Esophagus mucosa (tissue), 1 donor: ENCODE measurements at regions not wholly inside any gene's neighbourhood (a gene's known extent, or its start where the extent isn't known, plus 50 kb on each side); places are given as distances from the start of the nearest gene placed in this dataset.

Experiments
- ATAC-seq: fragments of 200-7000 bp; cut with Tn5 transposase; one replicate; pipeline ENCODE4 v1.9.1; 2020
- donor health status: DM: yes; HTN: yes; CAD: no.

- ATAC-seq, result no peak
Observed at GRCh38 chr4:180993244-180993836, 1249.9 kb upstream of the TENM3 start.

GRCh38 chr4:180994722-180995121, 1248.5 kb upstream of the TENM3 start:
- no peak for ATAC-seq

GRCh38 chr4:180999217-180999616, 1244.0 kb upstream of the TENM3 start:
- no peak for ATAC-seq

- no peak for ATAC-seq
Observed at GRCh38 chr4:181004056-181004455, 1239.1 kb upstream of the TENM3 start.

DNA sequence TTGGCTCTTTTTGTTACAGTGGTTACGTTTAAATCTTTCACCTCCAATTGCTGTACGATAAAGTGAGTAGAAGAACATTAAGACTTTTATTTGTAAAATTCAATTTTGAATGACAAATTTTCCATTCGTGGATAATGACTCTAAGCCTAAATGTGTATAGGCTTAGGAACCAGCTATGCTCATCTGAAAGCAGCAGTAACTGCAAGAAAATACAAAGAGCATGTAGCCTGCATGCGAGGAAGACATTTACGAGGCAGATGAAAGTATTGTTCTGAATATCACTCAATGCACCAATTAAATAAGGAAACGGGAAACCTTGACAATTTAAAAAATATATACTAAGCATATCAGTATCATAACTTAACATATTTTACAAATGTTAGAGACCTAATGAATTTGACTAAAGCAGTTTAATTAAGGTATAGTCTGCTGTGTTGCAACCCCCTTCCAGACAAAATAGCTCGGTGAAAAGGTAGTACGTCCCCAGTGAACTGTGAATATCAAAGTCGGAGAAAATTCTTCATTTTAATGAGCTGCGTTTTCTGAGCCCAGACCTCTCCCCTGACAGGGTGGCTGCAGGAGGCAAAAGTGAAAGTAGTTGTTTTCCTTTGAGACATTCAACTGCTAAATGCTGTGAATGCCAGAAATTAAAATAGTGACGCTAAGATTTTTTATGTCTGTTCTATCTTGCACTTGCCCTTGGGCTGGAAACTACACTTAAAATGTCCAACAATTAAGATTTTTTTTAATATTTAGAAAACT, 1236.5 kb upstream of the TENM3 start:
- no peak for ATAC-seq

DNA sequence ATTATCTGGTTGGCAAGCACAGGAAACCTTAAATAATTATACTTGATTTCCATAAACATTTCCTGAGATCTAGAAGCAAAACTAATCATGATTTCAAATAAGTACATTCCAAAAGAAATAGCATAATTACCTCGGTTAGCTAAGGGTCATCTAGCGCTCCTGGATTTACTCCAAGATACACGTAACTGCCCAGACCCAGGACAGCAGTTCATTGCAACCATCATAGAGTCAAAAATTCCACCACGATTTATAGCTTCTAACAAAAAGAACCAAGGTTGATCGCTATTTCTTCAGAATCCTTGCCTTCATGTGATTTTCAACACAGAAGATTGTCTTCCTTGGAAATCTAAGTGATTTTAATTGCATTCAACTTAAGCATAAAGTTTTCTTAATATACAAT, 1235.5 kb upstream of the TENM3 start:
- no peak for ATAC-seq

- no peak for ATAC-seq
Observed at GRCh38 chr4:181008164-181008563, 1235.0 kb upstream of the TENM3 start.

DNA sequence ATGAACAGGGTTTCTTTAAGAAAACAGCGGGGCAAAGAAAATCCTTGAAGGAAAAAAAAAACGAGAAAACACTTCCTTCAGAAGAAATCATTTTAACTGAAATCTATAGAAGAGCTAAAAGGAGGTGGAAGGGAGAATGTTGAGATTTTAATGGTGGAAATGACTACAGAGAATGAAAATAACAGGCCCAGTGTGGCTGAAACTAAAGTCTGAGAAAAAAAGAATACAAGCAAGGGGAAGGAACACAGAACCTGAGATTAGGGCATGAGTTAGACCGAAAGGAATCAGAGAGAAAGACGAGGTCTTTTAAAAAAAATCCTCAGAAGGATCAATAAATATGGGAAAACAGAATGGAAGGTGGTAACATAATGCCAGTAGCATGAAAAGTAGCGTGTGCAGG, 1230.0 kb upstream of the TENM3 start:
- ATAC-seq, result no peak

DNA sequence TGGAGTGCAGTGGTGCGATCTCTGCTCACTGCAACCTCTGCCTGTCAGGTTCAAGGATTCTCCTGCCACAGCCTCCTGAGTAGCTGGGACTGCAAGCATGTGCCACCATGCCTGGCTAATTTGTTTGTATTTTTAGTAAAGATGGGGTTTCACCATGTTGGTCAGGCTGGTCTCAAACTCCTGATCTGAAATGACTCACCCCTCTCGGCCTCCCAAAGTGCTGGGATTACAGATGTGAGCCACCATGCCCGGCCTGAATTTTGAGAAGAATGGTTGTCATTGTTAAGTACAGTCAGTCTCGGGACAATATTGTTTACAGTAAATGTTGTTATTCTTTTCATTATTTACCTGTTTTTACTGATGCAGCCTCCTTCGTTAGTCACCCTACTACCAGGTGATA, 1226.2 kb upstream of the TENM3 start:
- no peak for ATAC-seq

DNA sequence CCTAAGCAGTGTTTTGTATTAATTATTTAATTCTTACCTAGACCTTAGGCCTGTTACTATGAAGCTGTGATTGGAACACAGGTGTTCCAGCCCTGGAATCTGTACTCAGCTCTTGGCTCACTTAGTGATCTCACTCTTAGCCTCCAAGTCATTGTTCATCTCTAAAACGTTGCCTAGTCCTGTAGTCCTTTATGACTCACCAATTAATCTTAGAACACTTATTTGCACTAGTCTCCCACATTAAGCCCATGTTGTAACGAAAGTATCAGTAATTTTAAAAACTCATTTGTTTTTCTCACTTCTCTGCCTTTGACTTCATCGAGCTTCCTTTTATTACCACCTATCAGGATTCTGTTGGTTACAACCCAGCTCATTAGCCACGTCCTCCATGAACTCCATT, 1224.7 kb upstream of the TENM3 start:
- peak; percentile 92 for ATAC-seq

DNA sequence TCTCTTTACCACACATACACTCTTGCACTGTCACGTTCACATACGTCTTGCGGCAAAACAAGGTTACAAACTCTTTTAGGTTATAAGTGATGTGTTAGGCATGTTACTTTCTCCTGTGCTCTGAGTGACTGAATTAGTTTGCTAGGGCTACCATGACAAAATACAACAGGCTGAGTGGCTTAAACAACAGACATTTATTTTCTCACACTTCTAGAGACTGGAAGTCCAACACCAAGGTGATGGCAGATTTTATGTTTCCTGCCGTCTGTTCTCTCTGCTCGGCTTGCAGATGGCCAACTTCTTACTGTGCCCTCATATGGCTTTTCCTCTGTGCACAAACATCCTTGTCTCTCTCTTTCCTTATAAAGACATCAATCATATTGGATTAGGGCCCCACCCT, 1224.3 kb upstream of the TENM3 start:
- no peak for ATAC-seq

GRCh38 chr4:181020456-181020855, 1222.7 kb upstream of the TENM3 start:
- ATAC-seq, result no peak

DNA sequence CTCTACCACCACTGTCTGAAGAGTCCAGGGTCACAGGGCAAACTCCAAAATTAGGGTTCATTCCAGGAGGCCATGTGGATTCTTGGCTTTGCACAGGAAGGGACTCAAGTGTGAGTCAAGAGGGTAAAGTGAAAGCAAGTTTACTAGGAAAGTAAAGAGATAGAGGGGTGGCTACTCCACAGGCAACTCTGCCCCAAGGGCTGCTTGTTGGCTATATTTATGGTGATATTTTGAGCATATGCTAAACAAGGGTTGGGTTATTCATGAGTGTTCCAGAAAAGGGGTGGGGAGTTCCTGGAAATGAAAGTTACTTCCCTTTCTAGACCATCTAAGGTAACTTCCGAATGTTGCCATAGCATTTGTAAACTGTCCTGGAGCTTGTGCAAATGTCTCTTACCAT, 1222.0 kb upstream of the TENM3 start:
- no peak for ATAC-seq

GRCh38 chr4:181030135-181030921, 1212.9 kb upstream of the TENM3 start:
- peak; percentile 39 for ATAC-seq

- ATAC-seq, result peak; percentile 67
Observed at GRCh38 chr4:181030961-181031360, 1212.2 kb upstream of the TENM3 start.

DNA sequence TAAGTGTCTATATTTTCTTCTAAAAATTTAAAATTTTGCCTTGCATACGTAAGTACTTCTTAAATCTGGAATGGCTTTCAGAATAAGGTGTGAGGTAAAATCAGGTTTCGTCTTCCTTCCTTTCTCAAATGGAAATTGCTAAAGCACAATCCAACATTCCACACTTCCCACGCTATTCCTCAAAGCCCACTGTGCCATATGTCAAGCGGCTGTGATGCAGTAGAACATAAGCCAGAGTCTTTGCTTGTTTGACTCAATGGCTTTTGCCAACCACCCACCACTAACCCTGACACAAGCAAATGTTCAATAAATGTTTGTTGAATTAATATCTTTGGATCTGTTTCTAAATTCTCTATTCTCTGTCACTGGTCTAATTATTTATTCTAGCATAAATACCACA, 1199.7 kb upstream of the TENM3 start:
- ATAC-seq, result no peak

DNA sequence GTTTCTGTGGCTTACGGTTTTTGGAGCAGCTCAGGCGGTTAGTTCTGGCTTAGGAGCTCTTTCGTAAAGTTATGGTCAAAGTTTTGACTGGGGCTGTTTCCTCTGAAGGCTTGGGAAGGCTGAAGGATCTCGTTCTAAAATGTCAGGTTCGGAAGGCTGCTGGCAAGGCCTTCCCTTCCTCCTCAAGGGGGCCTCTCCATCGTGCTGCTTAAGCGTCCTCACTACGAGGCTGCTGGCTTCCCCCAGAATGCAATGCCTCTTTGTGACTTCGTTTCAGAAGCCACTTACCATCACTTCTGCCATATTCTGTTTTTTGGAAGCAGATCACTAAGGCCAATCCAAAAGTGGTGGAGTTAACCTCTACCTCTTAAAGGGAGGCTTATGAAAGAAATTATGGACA, 1196.4 kb upstream of the TENM3 start:
- ATAC-seq, result no peak

GRCh38 chr4:181051931-181052330, 1191.3 kb upstream of the TENM3 start:
- no peak for ATAC-seq

- ATAC-seq, result no peak
Observed at GRCh38 chr4:181061787-181062186, 1181.4 kb upstream of the TENM3 start.

DNA sequence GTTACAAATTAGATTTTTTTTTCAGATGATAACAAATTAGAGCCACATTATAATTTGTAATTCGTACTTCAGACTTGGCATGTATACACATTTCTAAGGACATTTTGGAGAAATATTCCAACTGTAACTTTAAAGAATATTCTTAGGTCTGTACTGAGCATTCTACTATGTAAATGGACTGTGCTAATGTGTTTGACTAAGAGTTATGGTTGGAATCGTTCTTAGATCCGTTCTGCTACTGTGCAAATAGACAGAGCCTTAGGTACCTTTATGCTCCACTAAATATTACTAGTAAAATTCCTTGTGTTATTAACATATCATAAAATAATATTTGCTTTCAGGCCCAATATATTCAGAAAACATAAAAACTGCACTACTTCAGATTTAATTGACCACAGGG, 1180.0 kb upstream of the TENM3 start:
- ATAC-seq, result no peak

DNA sequence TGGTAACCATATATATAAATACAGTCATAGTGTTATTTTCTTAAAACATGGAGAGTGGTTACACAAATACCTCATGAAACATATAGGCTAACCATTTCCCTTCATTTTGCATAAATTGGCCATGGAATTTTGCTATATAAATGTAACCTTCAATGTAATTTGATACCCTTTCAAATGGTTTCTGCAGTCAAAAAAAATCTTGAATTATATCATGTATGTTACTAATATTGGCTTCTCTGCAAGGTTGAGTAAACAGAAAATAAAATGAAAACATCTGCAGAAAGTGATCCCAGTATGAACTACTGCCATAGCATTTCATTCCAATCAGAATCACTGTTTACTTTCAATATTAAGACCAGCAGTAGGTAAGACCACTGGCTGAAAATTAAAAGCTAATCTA, 1165.9 kb upstream of the TENM3 start:
- no peak for ATAC-seq

DNA sequence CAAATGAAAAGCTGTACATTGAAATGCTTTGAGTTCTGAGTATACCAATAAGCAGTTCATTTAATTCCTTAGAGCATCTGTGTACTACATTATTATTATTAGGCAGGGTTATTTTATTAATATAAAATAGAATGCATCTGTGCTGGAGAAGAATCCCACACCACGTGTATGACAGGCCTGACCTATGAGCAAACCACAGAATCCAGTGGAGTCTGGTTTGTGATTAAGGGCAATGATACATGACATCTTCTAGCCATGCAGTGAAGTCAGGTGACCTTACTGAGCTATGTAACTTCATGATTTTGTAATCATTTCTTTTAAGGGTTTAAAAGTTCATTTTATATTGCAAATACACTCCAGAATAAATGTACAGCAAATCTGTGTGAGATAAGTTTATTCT, 1165.0 kb upstream of the TENM3 start:
- no peak for ATAC-seq

GRCh38 chr4:181083757-181084361, 1159.3 kb upstream of the TENM3 start:
- no peak for ATAC-seq
